ENCODE measurements at regions not wholly inside any gene's neighbourhood (a gene's known extent, or its start where the extent isn't known, plus 50 kb on each side); places are given as distances from the start of the nearest gene placed in this dataset.
A peak's percentile ranks its signal among the peaks of the same experiment; 100 is the strongest.
"Not testable (repeated sequence)": the region's sequence is repeated elsewhere in the genome, so short reads cannot be mapped to it uniquely, and the experiment has no call there.

DNA sequence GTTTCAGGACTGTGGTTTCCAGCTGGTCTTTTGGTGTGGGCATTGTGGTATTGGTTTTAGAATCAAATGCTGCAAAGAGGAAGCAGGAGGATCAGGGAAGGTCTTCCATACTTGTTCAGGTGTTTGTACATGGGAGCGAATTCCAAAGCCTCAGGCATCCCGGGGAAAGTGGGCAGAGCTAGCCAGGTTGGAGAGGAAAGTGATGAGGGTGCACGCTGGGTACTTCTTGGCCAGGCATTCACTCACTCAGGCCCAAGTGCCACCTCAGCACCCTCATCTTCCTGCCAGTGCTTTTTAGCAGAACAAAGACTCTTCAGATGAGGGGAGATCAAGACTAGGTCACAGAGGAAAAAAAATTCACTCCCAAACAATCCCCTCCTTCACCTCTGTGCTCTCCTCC is 241.1 kb upstream of the TBX18 start:
- DNase-seq: no peak

DNA sequence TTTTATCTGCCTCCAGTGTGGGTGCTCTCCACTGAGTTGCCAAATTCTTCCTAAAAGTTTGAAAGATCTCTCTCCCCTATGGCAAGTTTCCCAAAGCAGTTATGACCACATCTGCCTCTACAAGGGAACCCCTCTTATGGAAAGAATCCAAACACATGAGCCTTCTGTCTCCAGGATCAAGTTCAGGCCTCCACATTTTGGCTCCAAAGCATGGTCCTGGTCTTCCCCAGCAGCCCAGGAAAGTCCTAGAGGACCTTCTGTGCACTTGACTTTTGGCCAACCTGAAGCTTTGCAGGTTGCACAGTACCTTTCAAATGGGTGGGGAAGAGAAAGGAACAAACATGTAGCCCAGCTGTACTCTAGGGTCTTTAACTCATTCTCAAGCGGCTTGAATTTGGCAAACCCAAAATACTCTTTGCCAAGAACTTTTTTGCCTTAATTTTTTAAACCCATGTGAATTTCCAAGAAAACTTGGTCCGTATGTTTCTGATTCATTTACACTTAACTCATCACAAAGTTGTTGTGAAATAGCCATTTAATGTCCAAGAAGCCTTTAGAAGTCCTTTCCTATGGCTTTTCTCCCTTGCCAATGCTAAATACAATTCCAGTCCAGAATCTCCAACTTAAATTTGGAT is 240.1 kb upstream of the TBX18 start:
- no peak for DNase-seq

DNA sequence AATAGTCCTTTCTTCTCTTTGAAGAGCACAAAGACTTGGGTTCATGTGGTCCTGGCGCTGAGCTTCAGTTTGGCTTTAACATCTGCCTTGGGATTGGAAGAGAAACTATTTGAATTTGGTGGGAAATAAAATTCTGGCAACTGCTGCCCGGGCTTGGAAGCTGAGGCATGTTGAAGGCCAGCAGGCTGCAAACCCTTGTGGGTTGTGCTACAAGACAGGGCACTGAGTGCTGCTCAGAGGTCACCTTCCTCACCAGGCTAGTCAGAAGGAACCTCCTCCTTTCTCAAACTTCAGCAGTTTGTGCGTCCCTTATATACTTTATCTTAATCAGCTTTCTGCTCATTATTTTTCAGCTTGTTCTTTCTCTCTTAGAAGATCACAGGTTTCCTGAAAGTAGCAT is 238.4 kb upstream of the TBX18 start:
- no peak for DNase-seq

DNA sequence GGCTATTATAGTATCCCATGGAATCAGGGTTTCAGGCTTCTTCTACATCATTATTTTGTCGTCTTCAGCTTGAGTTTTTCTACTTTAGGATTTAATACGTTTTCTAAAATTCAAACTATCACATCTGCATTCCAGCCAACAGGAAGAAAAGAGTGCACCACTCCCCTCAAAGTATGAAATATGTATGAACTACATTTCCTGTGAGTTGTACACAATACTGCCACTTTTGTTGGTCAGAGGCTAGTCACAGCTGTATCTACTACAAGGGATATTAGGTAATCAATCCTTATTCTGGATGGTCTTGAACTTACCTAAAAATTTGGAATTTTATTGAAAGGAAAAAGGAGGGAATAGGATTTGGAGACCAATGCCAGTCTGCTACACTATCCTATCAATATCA is 235.6 kb upstream of the TBX18 start:
- no peak for DNase-seq

DNA sequence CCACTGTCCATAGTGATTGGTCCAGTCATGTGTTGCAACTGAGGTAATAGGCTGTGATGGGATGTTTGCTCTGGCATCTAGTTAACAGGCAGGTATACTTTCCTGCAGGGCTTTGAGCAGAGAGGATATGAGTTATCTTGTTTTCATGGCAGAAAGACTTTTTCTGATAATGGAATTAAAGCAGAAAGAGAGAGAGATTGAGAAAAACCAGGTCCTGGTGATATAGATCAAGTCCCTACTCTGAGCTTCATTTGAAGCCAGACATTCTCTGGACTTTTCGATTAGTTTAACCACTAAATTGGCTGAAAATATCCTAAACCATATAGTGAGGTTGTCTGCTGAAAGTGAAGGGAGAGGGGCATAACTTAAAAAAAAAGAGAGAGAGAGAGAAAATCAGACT is 233.8 kb upstream of the TBX18 start:
- no peak for DNase-seq

DNA sequence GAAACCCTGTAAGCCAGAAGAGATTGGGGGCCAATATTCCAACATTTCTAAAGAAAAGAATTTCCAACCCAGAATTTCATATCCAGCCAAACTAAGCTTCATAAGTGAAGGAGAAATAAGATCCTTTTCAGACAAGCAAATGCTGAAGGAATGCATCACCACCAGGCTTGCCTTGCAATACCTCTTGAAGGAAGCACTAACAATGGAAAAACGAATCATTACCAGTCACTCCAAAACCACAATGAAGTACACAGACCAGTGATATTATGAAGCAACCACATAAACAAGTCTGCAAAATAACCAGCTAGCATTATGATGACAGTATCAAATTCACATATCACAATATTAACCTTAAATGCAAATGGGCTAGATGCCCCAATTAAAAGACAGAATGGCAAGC is 224.4 kb upstream of the TBX18 start:
- DNase-seq: not testable (repeated sequence)

DNA sequence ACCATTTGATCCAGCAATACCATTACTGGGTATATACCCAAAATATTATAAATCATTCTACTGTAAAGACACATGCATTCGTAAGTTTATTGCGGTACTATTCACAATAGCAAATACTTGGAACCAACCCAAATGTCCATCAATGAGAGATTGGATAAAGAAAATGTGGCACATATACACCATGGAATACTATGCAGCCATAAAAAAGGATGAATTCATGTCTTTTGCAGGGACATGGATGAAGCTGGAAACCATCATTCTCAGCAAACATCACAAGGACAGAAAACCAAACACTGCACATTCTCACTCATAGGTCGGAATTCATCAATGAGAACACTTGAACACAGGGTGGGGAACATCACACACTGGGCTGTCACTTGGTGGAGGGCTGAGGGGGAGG is 221.1 kb upstream of the TBX18 start:
- DNase-seq: not testable (repeated sequence)

DNA sequence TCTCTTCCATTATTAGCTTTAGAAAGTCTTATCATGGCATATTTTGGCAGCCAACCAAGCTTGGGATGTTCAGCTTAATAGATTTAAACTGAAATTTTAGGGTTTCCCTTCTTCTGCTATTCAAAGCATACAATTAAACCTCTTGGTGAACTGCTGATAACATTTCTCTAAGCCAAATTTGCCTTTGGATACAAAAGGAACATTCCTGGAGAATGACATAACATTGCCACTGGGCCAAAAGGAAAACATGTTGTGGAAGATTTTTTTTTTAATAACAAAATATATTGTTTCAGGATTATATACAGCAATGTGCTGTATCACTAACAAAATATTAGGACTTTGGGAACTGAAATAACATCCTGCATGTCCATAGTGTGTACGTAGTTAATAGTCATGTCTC is 215.1 kb upstream of the TBX18 start:
- no peak for DNase-seq

DNA sequence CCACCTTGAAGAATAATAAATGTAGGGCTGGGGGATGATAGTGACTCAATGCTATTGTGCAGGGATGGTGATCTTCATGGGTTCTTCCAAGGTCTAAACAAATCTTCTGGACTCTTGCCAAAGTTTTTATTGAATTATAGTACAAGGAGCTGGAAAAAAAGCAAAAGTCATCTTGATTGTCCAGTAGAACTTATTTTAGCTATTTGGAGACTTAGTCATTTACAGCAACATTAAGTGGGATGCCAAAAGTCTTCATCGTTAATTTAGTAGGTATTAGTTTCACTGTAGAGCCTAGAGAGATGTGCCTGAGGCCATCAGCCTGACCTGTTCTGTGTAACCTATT is 212.9 kb upstream of the TBX18 start:
- no peak for DNase-seq

DNA sequence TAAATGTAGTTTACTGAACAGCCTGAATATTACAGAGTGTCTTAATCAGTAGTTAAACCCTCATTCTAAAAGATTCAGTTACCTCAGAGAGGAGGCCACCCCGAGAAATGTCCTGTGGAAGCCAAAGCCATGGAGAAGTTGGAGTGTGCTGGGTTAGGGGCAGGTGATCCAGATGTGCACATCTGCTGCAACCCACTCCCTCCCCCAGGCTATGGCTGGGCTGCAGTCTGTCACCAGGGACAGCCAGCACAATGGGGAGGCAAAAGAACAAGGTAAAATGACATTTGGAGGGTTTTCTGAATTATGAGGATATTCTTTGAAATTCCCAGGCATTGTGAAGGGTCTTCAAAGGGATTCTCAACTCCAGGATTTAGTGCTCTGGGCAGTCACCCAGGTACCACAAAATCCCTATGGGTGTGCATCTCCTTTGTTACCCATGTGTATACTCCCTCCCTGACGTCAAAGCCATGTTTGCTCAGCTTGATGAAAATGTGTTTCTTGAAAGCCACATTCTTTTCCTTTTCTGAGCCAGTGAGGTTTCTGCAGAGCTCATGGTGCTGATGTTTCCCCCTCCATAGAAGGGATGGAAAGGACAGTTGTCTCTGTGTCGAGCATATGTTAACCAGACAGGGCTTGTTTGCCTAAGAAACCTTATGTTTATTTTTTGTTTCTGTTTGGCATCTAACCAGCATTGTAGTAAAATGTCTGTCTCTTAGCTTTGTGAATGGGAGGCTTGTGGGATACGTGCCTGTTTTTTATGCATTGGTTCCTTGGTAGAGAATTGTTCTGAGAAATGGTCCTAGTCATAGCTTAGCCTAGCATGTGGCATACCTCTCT is 212.3 kb upstream of the TBX18 start:
- DNase-seq: no peak

DNA sequence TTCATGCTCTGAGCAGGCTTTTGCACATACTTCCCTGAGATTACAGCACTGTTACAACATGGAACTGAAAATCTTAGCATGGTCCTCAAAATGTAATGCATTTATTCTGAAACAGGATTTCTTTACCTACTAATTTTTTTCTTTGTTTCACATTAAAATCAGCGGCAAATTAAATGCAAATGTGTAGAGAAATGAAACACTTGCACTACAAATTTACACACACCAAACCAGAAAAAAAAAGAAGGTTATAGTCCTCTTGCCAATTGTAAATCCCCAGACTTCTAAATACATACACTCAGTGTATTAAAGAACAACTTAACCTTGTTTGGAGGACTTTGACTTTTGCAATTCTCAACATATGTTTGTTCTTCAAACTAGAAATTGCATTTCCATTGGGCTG is 210.9 kb upstream of the TBX18 start:
- no peak for DNase-seq

DNA sequence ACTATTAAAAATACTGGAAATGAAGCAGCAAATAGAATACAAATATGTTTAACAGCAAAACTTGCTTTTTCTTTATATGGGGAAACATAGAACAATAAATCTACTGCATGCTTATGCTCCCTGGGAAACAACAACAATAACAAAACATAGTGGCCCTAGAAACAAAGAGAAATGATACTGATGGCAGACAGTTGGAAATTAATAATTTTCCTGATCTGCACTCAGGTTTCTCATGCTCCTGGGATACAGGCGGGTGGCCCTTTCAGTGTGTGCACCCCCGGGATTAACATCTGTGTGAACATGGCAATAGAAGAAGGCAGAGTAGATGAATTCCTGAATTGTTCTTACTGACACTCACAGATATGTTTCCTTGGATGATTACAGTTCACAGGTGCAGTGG is 209.2 kb upstream of the TBX18 start:
- DNase-seq: no peak

DNA sequence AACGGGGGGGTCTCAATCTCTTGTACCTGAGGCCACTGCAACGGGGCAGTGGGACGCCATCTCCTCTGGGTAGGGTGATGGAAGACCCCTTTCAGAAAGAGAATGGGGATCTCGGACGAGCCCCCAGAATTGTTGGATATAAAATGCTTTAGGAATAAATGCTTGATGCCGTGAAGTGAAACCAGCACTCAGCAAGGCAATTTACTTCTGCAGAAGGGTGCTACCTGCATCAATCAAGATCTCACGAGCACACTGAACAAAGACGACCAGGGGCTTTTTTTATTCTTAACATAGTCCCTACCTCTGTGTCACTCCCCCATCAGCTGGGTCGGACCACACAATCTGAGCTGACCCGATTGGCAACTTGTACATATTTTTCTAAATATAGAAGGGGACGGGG is 203.6 kb upstream of the TBX18 start:
- no peak for DNase-seq

DNA sequence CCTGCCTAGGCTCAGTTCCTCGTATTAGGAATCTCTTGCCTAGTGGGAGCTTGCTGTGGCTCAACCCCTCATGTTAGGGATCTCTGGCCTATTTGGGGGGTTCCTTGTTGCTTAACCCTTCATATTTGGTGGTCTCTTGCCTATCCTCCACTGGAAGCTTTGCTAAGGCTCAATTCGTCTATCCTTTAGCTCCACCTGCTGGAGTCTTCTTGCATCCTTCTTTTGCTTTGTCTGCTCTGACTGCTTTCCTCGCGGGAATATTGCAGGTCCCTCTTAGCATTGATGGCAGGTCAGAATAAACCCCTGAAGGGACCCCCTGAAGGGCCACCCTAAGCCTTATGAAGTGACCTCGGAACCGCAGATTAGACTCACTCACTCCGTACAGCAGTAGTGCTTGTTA is 203.0 kb upstream of the TBX18 start:
- DNase-seq: peak; percentile 26

DNA sequence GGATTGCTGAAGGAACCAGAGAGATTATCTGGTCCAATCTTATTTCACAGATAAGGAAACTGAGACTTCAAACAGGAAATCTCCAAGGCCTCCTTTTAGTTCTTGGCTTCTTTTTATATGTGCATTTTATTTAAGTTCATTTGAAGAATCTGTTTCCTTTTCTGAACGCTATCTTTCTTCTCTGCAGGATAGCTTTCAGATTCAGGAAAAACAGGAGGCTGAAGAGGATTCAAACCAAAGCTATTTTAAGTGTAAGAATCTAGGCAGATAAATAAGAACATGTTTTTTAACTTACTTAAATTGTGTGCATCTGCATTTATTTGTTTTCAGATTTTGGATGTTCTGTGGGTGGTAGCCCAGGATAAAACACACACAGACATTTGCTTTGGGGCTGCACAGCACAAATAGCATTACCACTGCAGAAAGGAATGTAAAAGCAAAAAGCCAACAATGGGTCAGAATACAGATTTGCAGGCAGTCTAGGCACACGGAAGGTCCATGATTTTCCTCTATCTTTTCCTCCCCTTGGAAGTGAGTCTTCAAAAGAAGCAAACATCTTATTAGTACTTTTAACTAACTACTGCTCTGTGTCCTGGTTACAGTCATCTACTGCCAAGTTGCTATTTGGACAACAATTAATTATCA is 188.8 kb upstream of the TBX18 start:
- DNase-seq: no peak

DNA sequence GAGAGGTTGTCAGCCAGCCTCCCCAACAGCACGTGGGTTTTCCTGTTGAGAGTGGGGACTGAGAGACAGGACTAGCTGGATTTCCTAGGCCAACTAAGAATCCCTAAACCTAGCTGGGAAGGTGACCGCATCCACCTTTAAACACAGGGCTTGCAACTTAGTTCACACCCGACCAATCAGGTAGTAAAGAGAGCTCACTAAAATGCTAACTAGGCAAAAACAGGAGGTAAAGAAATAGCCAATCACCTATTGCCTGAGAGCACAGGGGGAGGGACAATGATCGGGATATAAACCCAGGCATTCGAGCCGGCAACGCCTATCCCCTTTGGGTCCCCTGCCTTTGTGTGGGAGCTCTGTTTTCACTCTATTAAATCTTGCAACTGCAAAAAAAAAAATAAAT is 180.5 kb upstream of the TBX18 start:
- DNase-seq: not testable (repeated sequence)

DNA sequence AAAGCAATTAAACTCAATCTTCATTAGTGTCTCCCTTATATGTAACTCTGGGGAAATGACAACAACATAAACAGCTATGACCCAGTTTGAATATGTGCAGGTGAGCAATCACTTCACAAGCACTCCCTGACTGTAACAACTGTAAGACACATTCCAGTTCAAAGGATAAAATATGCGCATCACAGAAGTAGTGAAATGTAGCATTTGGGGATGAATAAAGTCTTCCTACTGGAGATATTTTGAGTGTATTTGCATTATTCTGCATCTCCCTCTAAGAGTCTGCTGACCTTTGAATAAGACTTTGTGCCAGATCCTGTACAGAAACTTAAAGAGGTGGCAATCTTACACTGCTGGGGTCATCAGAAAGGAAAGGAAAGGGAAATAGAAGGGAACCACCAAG is 179.5 kb upstream of the TBX18 start:
- DNase-seq: no peak

DNA sequence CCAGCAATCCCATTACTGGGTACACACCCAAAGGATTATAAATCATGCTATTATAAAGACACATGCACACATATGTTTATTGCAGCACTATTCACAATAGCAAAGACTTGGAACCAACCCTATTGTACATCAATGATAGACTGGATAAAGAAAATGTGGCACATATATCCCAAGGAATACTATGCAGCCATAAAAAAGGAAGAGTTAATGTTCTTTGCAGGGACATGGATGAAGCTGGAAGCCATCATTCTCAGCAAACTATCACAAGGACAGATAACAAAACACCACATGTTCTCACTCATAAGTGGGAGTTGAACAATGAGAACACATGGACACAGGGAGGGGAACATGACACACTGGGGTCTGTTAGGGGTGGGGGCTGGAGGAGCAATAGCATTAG is 177.2 kb upstream of the TBX18 start:
- not testable (repeated sequence) for DNase-seq

DNA sequence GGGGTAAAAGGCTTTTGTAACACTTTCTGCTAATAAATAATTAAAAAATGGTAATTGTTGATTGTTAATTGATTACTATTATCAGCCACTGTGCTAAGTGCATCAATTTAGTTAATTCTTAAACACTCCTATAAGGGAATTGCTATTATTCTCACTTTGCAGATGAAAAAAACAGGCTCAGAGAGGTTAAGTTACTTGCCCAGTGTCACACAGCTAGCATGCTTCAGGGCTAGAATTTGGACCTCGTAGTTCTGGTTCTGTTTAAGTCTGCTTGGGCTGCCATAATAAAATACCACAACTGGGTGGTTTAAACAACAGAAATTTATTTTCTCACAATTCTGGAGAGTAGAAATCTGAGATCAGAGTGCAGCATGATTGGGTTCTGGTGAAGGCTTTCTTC is 164.8 kb upstream of the TBX18 start:
- DNase-seq: no peak

DNA sequence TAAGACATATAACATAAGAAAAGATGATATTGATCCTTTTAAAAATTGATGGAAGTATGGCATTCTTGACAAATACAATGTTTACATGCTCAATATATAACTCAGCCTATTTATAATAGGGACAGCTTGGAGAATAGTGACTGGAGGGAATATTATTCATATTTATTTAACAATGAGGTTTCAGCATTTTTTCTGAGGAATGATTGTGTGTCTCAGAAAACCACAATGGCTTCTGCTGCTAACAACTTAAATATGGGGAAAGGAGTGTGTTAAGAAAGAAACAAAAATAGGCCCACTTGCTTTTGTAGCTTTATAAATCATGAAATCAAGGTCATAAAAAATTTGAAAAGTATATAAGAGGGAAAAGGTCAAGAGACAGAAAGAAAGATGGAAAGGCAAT is 163.2 kb upstream of the TBX18 start:
- no peak for DNase-seq

DNA sequence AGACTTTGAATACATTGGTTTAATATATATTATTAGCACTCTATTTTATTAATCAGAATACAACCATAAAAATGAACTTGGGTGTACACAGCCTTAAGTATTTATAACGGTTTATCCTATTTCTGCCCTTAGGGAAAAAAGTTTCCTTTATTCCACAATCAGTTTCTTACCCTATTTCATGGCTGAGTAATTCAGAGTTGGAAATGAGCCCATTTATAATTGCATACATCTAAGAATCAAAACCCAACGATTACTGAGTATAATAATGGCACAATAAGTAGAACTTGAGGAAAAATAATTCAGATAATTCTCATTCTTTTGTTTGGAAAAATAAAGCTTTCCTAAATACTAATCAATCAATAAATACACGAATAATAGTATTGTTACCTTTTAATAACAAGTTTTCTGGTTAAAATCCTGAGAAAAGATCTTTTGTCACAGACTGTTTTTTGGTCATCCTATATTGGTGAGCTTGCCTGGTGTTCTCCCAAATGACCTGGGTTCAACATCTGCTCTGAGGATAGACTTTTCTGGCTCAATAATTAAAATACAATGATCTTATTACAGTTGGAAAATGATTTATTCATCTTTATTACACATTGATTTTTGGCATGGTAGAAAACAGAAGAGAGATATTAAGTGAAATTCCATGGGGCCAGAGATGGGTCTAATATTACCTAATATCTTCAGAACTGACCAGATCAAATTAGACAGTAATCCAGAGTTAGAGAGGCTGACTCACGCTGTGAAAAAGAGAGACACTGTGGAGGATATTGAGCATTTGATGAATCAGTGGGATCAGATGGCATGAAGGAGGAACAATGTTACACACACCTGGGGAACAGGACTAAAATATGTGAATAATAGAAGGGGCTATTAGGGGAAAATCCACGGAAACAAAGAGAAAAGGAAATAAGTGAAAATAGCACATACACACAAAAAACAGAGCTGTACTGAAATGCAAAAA is 162.1 kb upstream of the TBX18 start:
- DNase-seq: no peak

DNA sequence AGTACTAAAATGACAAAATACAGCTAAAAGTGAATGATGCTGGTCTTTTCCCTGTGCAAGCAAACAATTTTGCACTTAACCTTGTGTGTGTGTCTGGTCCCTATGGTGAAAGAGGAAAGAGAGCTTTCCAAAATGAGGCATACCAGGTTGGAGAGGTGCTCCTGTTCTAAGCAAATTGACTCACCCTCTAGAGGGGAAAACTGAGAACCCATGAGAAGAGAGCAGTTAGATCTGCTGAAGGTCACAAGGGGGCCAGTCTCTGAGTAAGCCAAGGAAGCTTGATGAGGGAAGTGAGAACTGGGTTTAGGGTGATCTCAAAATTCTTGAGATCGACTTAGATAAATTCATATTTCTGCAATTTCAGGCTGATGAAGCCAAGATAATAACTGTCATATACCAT is 157.5 kb upstream of the TBX18 start:
- DNase-seq: no peak

DNA sequence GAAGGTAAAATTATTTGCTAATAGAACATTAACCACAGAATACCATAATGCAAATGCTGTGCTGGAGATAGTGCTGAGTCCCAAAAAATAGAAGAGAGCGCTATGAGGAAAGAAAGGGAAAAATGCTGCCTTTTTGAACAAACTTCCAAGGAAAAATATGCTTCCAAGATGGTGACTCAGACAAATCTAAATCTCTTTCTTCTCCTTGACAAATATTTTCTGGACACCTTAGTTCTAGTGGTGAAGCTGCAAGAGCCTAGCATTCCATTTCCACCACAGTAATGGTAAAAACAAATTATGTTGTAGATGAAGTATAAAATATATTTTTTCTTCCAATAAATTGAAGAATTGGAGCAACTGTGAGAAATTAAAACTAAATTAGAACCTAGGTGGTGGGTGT is 155.6 kb upstream of the TBX18 start:
- no peak for DNase-seq

Measured in NCI-H1105 (cell line).